SK-N-SH (cell line): ENCODE measurements at regions not wholly inside any gene's neighbourhood (a gene's known extent, or its start where the extent isn't known, plus 50 kb on each side); places are given as distances from the start of the nearest gene placed in this dataset.

ENCODE experiments used
- CTCF ChIA-PET: fragments of 300-600, 350-600 bp; formaldehyde crosslinking; extraction: SDS; loops from one replicate; lab custom pipeline; 2021; lab: Yijun Ruan, JAX
- POLR2A ChIA-PET: fragments of 350-600 bp; sonication (Branson Sonifier 250); formaldehyde crosslinking; extraction: SDS; loops from one replicate; lab custom pipeline; 2020; ENCODE audit warnings: antibody characterized with exemption, inconsistent platforms; lab: Yijun Ruan, JAX
- DNase-seq: peaks from one replicate; pipeline ENCODE4 v3.0.0; 2012
- H2AFZ ChIP-seq: fragments of 200-600 bp; sonication (generic); 2 replicates; pipeline ENCODE4 v1.8.1; 2016; ENCODE audit warnings: antibody characterized with exemption, mild to moderate bottlenecking, low read depth
- H3F3A ChIP-seq: fragments of 200-600 bp; sonication (generic); replicated peaks from 2 replicates; pipeline ENCODE3; 2016; ENCODE audit warnings: antibody characterized with exemption, mild to moderate bottlenecking; ENCODE audit not compliant: insufficient read depth
- H3K27ac ChIP-seq, 2 experiments: fragments of 200-500 bp in 1 of 2; fragments of 200-600 bp in 1 of 2; sonication (Bioruptor generic) in 1 of 2; sonication (generic), shearing (Covaris generic) in 1 of 2; 2 replicates each; pipeline versions ENCODE4 v1.5.1 to v1.6.1; 2014 to 2016; ENCODE audit warnings: low read depth in 2 of 2, inconsistent platforms in 1 of 2, low read length in 1 of 2, mild to moderate bottlenecking in 1 of 2, mixed read lengths in 1 of 2
- H3K27me3 ChIP-seq: fragments of 200-600 bp; sonication (generic), shearing (Covaris generic); 2 replicates; pipeline ENCODE4 v1.6.1; 2016; ENCODE audit warnings: mixed run types; ENCODE audit not compliant: insufficient read depth
- H3K36me3 ChIP-seq, 2 experiments: fragments of 200-500 bp in 1 of 2; fragments of 200-600 bp in 1 of 2; sonication (Bioruptor generic) in 1 of 2; sonication (generic) in 1 of 2; replicated peaks in 1 of 2; 2 replicates each; pipeline versions ENCODE3 to v1.5.1; 2014 to 2016; ENCODE audit warnings: low read length in 1 of 2, mild to moderate bottlenecking in 1 of 2; ENCODE audit not compliant: insufficient read depth in 2 of 2, control insufficient read depth in 1 of 2
- H3K4me1 ChIP-seq, 2 experiments: fragments of 200-500 bp in 1 of 2; fragments of 200-600 bp in 1 of 2; sonication (Bioruptor generic) in 1 of 2; sonication (generic), shearing (Covaris generic) in 1 of 2; 2 replicates each; pipeline versions ENCODE4 v1.5.1 to v1.6.1; 2014 to 2016; ENCODE audit warnings: low read depth in 1 of 2, low read length in 1 of 2, mixed run types in 1 of 2; ENCODE audit not compliant: insufficient read depth in 2 of 2, control insufficient read depth in 1 of 2
- H3K4me2 ChIP-seq: fragments of 200-600 bp; sonication (generic), shearing (Covaris generic); 2 replicates; pipeline ENCODE4 v1.6.1; 2017; ENCODE audit warnings: mixed run types
- H3K4me3 ChIP-seq, 2 experiments: fragments of 200-500 bp in 1 of 2; fragments of 200-600 bp in 1 of 2; sonication (Bioruptor generic) in 1 of 2; sonication (generic), shearing (Covaris generic) in 1 of 2; 2 replicates each; pipeline versions ENCODE4 v1.5.1 to v1.8.1; 2014 to 2016; ENCODE audit warnings: low read depth in 2 of 2, inconsistent platforms in 1 of 2, low read length in 1 of 2, mild to moderate bottlenecking in 1 of 2, mixed read lengths in 1 of 2, moderate library complexity in 1 of 2
- H3K79me2 ChIP-seq: fragments of 200-600 bp; sonication (generic); 2 replicates; pipeline ENCODE4 v1.8.1; 2017; ENCODE audit warnings: mild to moderate bottlenecking; ENCODE audit not compliant: insufficient read depth
- H3K9ac ChIP-seq: fragments of 200-600 bp; sonication (generic); 2 replicates; pipeline ENCODE4 v1.6.1; 2017; ENCODE audit warnings: mixed run types
- H3K9me2 ChIP-seq: fragments of 200-600 bp; sonication (generic); 2 replicates; pipeline ENCODE4 v1.6.1; 2017; ENCODE audit warnings: mixed run types
- H3K9me3 ChIP-seq: fragments of 200-600 bp; sonication (generic); 2 replicates; pipeline ENCODE4 v1.6.1; 2017; ENCODE audit warnings: mixed run types, mild to moderate bottlenecking, moderate library complexity
- H4K20me1 ChIP-seq: fragments of 200-600 bp; sonication (generic); 2 replicates; pipeline ENCODE4 v1.6.1; 2017; ENCODE audit warnings: mild to moderate bottlenecking, mixed run types; ENCODE audit not compliant: insufficient read depth
- EP300 ChIP-seq, 2 experiments: IDR thresholded peaks; 2 replicates each; pipeline versions ENCODE4 v1.4.0 to v1.6.1; 2012; ENCODE audit warnings: borderline replicate concordance in 1 of 2, low read depth in 1 of 2, low read length in 1 of 2
- EZH2phosphoT487 ChIP-seq: fragments of 200-600 bp; sonication (generic); IDR thresholded peaks from 2 replicates; pipeline ENCODE4 v1.6.1; 2017; ENCODE audit warnings: low read depth, mixed run types, mild to moderate bottlenecking, antibody characterized with exemption, moderate library complexity, borderline replicate concordance
- FOXM1 ChIP-seq: IDR thresholded peaks from 2 replicates; pipeline ENCODE4 v1.4.0; 2012; ENCODE audit warnings: low read depth, mild to moderate bottlenecking
- GABPA ChIP-seq: IDR thresholded peaks from 2 replicates; pipeline ENCODE4 v1.4.0; 2012; ENCODE audit warnings: low read depth, mild to moderate bottlenecking
- MEF2A ChIP-seq: IDR thresholded peaks from 2 replicates; pipeline ENCODE4 v1.4.0; 2012; ENCODE audit warnings: low read depth, borderline replicate concordance
- MXI1 ChIP-seq: IDR thresholded peaks from 2 replicates; pipeline ENCODE4 v1.6.1; 2012; ENCODE audit warnings: mild to moderate bottlenecking, low read depth, low read length, improper control_type of control experiment
- NFIC ChIP-seq: IDR thresholded peaks from 2 replicates; pipeline ENCODE4 v1.4.0; 2012; ENCODE audit warnings: borderline replicate concordance
- POLR2AphosphoS5 ChIP-seq: IDR thresholded peaks from 2 replicates; pipeline ENCODE4 v1.6.1; 2012; ENCODE audit warnings: low read depth, low read length
- RCOR1 ChIP-seq: fragments of 150-350 bp; IDR thresholded peaks from 2 replicates; pipeline ENCODE4 v1.6.1; 2017; ENCODE audit warnings: antibody characterized with exemption, low read length
- RFX5 ChIP-seq: IDR thresholded peaks from 2 replicates; pipeline ENCODE4 v1.6.1; 2012; ENCODE audit warnings: mild to moderate bottlenecking, improper control_type of control experiment, low read length
- SIN3A ChIP-seq: IDR thresholded peaks from 2 replicates; pipeline ENCODE4 v1.6.1; 2012; ENCODE audit warnings: low read depth, mild to moderate bottlenecking, low read length, moderate library complexity, borderline replicate concordance
- TCF12 ChIP-seq: IDR thresholded peaks from 2 replicates; pipeline ENCODE4 v1.4.0; 2012
- WGBS: methylation state at CpG from one replicate; pipeline ENCODE4 v1.1.6; 2017; ENCODE audit warnings: low lambda C conversion rate; 5-methylcytosine and 5-hydroxymethylcytosine counted together
- TF ChIP-seq, protein P1 (sequence below): IDR thresholded peaks from 2 replicates; pipeline ENCODE4 v1.4.0; 2012; ENCODE audit warnings: low read depth
- TF ChIP-seq, protein P2 (sequence below): IDR thresholded peaks from 2 replicates; pipeline ENCODE4 v1.4.0; 2012; ENCODE audit warnings: low read depth, borderline replicate concordance
- TF ChIP-seq, protein P3 (sequence below): fragments of 200-600 bp; sonication (generic); IDR thresholded peaks from 2 replicates; pipeline ENCODE4 v1.6.1; 2017; ENCODE audit warnings: antibody characterized with exemption, mild to moderate bottlenecking, moderate library complexity
- TF ChIP-seq, protein P4 (sequence below): IDR thresholded peaks from 2 replicates; pipeline ENCODE4; 2012

DNA sequence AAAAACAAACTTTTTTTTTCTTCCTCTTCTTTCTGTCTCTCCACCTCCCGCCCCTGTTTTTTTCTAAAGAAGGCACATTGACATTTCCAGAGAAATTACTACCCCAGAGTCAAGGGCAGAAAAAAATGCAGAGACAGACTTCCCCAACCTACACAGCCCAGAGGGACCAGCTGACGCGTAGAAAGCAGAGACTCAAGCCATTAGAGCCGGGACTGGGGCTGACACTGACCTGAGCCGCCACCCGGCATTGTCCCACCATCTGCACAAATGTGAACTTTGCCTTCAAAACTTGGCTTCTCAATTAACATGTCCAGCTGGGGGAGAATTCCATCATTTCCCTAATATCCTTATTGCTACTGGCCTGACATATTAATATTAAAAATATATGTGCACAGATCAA is 385.6 kb downstream of the NR2F2 start:
- Histone ChIP-seq H3K4me1 (no peaks in the 10 kb centered on the region), H3K79me2 (no peaks in the 10 kb centered on the region), H2AFZ (no peak overlapping the region), H3K36me3 (no peaks in the 10 kb centered on the region), H3K4me2 (no peak overlapping the region), H3K27me3 (no peaks in the 10 kb centered on the region), H3F3A (no peaks in the 10 kb centered on the region)
- CTCF ChIA-PET: interaction anchor here (0.8 kb wide), 1 partner anchor 13 kb away, joined by 3 read pairs; no protein-coding TSS in a partner anchor
- TF ChIP-seq MEF2A (no peak), RFX5 (no peak), POLR2AphosphoS5 (no peak), GABPA (no peak), FOXM1 (no peak), SIN3A (no peak)
- TF ChIP-seq, all 33 proteins: peak for 0
- DNase-seq: no peak
- WGBS: under 1% methylated on average over 6 of the region's 6 CpGs
- Histone ChIP-seq H4K20me1 (no peaks in the 10 kb centered on the region), H3K9me3 (no peaks in the 10 kb centered on the region), H3K9ac (no peak overlapping the region), H3K9me2 (no peaks in the 10 kb centered on the region), H3K4me3 (no peak overlapping the region), H3K27ac (no peak overlapping the region)
- POLR2A ChIA-PET: no interaction called here

DNA sequence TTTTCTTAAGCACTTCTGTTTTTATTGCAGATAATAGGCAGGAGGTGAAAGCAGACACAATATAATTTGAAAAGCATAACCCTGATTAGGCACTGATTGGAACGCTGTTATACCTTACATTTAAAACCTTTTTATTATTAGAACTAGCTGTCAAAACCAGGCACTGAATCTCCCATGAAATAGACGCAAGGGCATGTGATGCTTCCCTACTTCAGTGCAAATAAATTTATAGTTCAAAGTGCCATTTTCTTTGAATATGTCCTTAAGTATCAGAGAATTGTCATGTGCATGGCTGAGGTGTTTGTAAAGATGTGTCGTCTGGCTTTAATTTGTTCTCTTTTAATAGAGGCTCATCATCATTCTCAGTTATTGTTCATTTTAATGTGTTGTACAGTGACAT is 386.0 kb downstream of the NR2F2 start:
- 10% methylated on average over 3 of the region's 3 CpGs for WGBS
- Histone ChIP-seq H3K9me3 (no peaks in the 10 kb centered on the region), H2AFZ (no peak overlapping the region), H3K4me2 (no peak overlapping the region), H3K36me3 (no peaks in the 10 kb centered on the region), H3F3A (no peaks in the 10 kb centered on the region), H4K20me1 (no peaks in the 10 kb centered on the region), H3K27me3 (no peaks in the 10 kb centered on the region), H3K79me2 (no peaks in the 10 kb centered on the region), H3K27ac (no peak overlapping the region), H3K4me3 (no peak overlapping the region), H3K9me2 (no peaks in the 10 kb centered on the region), H3K9ac (no peak overlapping the region), H3K4me1 (no peaks in the 10 kb centered on the region)
- CTCF ChIA-PET: no interaction called here
- no peak for DNase-seq
- TF ChIP-seq FOXM1 (no peak), SIN3A (no peak), EP300 (IDR thresholded peaks at IDR 0.05; ENCODE audit: borderline replicate concordance in 1 of 2, low read depth in 1 of 2, low read length in 1 of 2) (no peak), EZH2phosphoT487 (no peak), NFIC (no peak), RCOR1 (no peak), MEF2A (no peak), MXI1 (no peak), TCF12 (no peak)
- TF ChIP-seq, protein P1, sequence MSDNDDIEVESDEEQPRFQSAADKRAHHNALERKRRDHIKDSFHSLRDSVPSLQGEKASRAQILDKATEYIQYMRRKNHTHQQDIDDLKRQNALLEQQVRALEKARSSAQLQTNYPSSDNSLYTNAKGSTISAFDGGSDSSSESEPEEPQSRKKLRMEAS: no peak
- TF ChIP-seq, protein P2, sequence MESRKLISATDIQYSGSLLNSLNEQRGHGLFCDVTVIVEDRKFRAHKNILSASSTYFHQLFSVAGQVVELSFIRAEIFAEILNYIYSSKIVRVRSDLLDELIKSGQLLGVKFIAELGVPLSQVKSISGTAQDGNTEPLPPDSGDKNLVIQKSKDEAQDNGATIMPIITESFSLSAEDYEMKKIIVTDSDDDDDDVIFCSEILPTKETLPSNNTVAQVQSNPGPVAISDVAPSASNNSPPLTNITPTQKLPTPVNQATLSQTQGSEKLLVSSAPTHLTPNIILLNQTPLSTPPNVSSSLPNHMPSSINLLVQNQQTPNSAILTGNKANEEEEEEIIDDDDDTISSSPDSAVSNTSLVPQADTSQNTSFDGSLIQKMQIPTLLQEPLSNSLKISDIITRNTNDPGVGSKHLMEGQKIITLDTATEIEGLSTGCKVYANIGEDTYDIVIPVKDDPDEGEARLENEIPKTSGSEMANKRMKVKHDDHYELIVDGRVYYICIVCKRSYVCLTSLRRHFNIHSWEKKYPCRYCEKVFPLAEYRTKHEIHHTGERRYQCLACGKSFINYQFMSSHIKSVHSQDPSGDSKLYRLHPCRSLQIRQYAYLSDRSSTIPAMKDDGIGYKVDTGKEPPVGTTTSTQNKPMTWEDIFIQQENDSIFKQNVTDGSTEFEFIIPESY: no peak
- TF ChIP-seq, protein P3, sequence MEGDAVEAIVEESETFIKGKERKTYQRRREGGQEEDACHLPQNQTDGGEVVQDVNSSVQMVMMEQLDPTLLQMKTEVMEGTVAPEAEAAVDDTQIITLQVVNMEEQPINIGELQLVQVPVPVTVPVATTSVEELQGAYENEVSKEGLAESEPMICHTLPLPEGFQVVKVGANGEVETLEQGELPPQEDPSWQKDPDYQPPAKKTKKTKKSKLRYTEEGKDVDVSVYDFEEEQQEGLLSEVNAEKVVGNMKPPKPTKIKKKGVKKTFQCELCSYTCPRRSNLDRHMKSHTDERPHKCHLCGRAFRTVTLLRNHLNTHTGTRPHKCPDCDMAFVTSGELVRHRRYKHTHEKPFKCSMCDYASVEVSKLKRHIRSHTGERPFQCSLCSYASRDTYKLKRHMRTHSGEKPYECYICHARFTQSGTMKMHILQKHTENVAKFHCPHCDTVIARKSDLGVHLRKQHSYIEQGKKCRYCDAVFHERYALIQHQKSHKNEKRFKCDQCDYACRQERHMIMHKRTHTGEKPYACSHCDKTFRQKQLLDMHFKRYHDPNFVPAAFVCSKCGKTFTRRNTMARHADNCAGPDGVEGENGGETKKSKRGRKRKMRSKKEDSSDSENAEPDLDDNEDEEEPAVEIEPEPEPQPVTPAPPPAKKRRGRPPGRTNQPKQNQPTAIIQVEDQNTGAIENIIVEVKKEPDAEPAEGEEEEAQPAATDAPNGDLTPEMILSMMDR: no peak
- TF ChIP-seq, protein P4, sequence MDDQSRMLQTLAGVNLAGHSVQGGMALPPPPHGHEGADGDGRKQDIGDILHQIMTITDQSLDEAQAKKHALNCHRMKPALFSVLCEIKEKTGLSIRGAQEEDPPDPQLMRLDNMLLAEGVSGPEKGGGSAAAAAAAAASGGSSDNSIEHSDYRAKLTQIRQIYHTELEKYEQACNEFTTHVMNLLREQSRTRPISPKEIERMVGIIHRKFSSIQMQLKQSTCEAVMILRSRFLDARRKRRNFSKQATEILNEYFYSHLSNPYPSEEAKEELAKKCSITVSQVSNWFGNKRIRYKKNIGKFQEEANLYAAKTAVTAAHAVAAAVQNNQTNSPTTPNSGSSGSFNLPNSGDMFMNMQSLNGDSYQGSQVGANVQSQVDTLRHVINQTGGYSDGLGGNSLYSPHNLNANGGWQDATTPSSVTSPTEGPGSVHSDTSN: no peak
- POLR2A ChIA-PET: no interaction called here
